ENCODE measurements at regions not wholly inside any gene's neighbourhood (a gene's known extent, or its start where the extent isn't known, plus 50 kb on each side); places are given as distances from the start of the nearest gene placed in this dataset.

DNA sequence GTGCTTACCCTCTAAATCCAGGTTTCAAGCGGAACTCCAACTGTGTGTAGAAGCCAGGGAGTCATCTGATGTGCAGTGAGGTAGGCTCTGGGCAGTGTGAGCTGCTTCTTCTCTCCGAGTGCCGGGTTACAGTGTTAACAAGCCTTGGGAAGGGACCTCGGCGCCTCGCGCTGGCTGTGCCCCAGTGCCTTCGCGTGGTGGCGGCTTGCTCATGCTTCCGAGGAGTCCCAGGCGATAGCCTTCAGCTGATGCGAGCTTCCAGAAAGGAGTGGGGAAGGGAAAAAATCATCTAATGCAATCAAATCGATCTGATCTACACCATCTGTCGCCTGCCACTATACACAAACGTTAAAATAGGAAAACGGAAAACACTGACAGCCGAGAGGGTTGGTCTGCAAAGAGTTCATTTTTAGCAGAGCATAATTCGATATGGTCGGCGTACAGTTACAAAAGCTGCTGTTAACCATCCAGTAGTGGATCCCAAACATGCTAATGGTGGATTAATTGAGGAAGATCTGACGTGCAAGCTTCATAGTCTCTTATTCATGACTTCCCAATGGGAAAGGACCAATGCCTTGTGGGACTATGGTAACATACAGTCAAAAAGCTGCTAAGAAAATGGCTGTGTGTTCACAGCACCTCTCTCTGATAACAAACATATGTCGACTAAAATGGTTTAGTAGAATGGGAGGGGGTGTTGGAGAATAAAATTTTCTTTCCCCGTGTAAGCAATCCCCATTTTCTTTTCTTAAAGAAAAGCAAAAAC lies 128.7 kb upstream of the DPYD start:
- Mint-ChIP-seq H3K27ac (no peak overlapping the region), H3K27me3 (peaks cover 72% of the 10 kb centered on the region), H3K9me3 (no peaks in the 10 kb centered on the region), H3K36me3 (peaks cover 2% of the 10 kb centered on the region), H3K4me1 (peaks cover 41% of the 10 kb centered on the region), H3K4me3 (no peak overlapping the region)
- CTCF ChIA-PET = interaction anchor here (0.5 kb wide), 1 partner anchor 978 kb away, joined by 3 read pairs; no protein-coding TSS in a partner anchor
- DNase-seq = no peak

DNA sequence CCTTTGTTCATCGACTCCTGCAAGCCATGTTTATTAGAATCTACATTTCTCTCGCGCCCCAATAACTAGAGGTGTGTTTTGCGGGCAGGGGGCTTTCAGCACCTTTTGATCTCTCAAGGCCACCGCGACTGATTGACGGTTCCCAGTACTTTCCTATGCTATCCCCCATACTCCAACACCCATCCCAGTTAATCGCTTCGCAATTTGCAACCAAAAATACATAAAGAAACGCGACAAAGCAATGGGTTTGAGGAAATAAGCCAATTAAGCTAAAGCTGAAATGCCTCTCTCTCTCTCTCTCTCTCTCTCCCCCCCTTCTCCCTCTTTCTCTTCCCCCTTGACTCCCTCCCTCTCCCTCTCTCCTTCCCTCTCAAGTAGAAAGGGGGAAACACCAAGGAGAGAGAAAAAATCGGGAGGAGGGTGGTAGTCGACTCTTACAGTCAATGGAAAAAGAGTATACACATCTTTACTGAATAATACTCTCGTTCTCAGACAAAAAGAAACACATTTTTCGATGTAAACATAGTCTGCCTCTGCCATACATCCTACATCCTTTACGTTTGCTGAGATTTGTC lies 128.0 kb upstream of the DPYD start:
- Mint-ChIP-seq H3K4me3 (no peak overlapping the region), H3K36me3 (peaks cover 2% of the 10 kb centered on the region), H3K4me1 (peaks cover 45% of the 10 kb centered on the region), H3K27ac (no peak overlapping the region), H3K27me3 (peaks cover 72% of the 10 kb centered on the region), H3K9me3 (no peaks in the 10 kb centered on the region)
- CTCF ChIA-PET = interaction anchor here (1.9 kb wide), 1 partner anchor 129 kb away, joined by 9 read pairs; the partner anchor contains the start of gene DPYD
- no peak for DNase-seq

DNA sequence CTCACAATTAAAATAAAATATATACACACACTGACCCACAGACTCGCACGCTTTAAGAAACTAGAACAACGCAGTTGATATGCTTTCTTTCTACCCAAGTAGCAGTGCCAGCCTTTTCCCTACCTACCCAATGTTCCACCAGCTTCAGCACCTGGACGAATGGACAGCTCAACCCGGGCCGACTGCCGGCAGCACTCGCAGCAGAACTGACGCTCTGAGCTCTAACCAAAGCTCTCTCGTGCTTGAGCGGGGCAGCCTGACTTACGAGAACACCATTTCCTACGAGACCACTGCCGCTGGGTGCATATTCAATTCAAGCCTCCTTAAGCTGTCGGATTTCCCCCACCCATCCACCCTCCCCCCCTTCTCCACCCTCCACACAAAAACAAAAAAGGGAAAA lies 127.4 kb upstream of the DPYD start:
- Mint-ChIP-seq H3K27me3 (peaks cover 71% of the 10 kb centered on the region), H3K27ac (no peak overlapping the region)

GRCh38 chr1:98047171-98047570 lies 126.3 kb upstream of the DPYD start:
- H3K27ac Mint-ChIP-seq = no peak overlapping the region
- no peaks in the 10 kb centered on the region for H3K9me3 Mint-ChIP-seq
- peaks cover 73% of the 10 kb centered on the region for H3K27me3 Mint-ChIP-seq
- DNase-seq = no peak
- H3K4me1 Mint-ChIP-seq = peaks cover 36% of the 10 kb centered on the region
- CTCF ChIA-PET = interaction anchor here (0.7 to 1.9 kb wide), 3 partner anchors 81 to 377 kb away, joined by 3 to 9 read pairs (median 3); partner anchors contain the start of gene DPYD
- H3K36me3 Mint-ChIP-seq = no peaks in the 10 kb centered on the region
- no peak overlapping the region for H3K4me3 Mint-ChIP-seq

More for the DNA sequence above, 127.4 kb upstream of the DPYD start:
- Mint-ChIP-seq H3K9me3 (no peaks in the 10 kb centered on the region), H3K4me1 (peaks cover 41% of the 10 kb centered on the region), H3K4me3 (no peak overlapping the region), H3K36me3 (peaks cover 2% of the 10 kb centered on the region)
- CTCF ChIA-PET = interaction anchor here (1.9 kb wide), 1 partner anchor 129 kb away, joined by 9 read pairs; the partner anchor contains the start of gene DPYD
- DNase-seq = peak; percentile 86

GRCh38 chr1:98045767-98046641 lies 125.2 kb upstream of the DPYD start:
- H3K27me3 Mint-ChIP-seq = peaks cover 75% of the 10 kb centered on the region
- H3K9me3 Mint-ChIP-seq = no peaks in the 10 kb centered on the region
- H3K36me3 Mint-ChIP-seq = no peaks in the 10 kb centered on the region
- peak overlapping the region; percentile 77 for H3K4me3 Mint-ChIP-seq
- DNase-seq = peak; percentile 34
- CTCF ChIA-PET = interaction anchor here (0.5 to 1.4 kb wide), 2 partner anchors 230 to 376 kb away, joined by 3 read pairs; no protein-coding TSS in a partner anchor
- no peak overlapping the region for H3K27ac Mint-ChIP-seq
- H3K4me1 Mint-ChIP-seq = peaks cover 36% of the 10 kb centered on the region

DNA sequence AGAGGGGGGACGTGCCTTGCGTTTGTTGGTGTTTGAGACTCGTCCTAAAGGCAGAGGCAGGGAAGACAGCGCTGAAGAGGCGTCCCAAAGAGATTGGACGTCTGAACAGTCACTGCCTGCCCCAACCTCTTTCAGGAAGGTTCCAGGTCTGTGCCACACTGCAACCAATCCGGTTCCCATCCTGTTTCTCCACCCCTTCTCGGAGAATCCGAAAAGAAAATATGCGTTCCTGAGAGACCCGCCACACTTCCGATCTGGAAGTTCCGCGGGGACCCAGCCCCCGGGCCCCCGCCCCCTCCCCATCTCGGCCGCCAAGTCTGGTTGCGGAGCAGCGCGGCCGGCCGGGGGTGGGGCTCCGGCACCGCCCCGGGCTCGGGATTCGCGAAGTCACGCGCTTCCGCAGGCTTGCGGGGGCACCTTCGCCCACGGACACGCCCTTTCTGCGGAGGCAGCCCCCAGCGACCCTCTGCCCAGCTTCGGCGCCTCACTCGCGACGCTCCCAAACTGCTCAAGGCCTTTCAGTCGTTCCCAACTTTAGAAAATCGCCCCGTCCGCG lies 124.5 kb upstream of the DPYD start:
- peak overlapping the region; percentile 77 for H3K4me3 Mint-ChIP-seq

DNA sequence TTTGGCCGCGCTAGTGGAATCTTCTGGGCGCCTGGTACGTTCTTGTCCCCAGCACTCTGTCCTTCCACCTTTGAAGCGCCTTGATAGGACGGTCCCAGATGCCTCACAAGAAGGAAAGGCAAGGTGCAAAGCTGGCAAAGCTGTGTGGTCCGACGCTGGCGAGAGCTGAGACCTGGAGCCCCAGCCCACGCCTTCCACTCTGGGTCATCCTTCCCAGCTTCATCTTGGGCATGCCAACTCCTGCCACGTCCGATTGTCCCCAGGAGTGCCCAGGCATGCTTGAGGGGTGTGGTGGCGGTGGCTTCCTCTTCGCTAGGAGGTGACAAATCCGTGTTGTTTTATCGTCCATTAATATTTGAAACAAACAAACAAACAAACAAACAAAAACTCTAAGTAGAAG lies 123.9 kb upstream of the DPYD start:
- no peak for DNase-seq
- H3K36me3 Mint-ChIP-seq = no peaks in the 10 kb centered on the region
- peak overlapping the region; percentile 61 for H3K4me3 Mint-ChIP-seq
- no peaks in the 10 kb centered on the region for H3K9me3 Mint-ChIP-seq
- peaks cover 74% of the 10 kb centered on the region for H3K27me3 Mint-ChIP-seq
- peaks cover 36% of the 10 kb centered on the region for H3K4me1 Mint-ChIP-seq
- CTCF ChIA-PET = interaction anchor here (1.2 kb wide), 1 partner anchor 9 kb away, joined by 3 read pairs; no protein-coding TSS in a partner anchor
- H3K27ac Mint-ChIP-seq = no peak overlapping the region

More for the DNA sequence above, 124.5 kb upstream of the DPYD start:
- Mint-ChIP-seq H3K27me3 (peaks cover 76% of the 10 kb centered on the region), H3K9me3 (no peaks in the 10 kb centered on the region), H3K27ac (no peak overlapping the region), H3K4me1 (peaks cover 36% of the 10 kb centered on the region), H3K36me3 (no peaks in the 10 kb centered on the region)
- CTCF ChIA-PET = no interaction called here
- peak; percentile 31 for DNase-seq

- Mint-ChIP-seq H3K36me3 (no peaks in the 10 kb centered on the region), H3K27ac (no peak overlapping the region), H3K4me1 (peaks cover 32% of the 10 kb centered on the region), H3K9me3 (no peaks in the 10 kb centered on the region), H3K4me3 (peak overlapping the region; percentile 61), H3K27me3 (peaks cover 68% of the 10 kb centered on the region)
- DNase-seq = no peak
- CTCF ChIA-PET = interaction anchor here (0.9 to 1.2 kb wide), 2 partner anchors 9 to 121 kb away, joined by 3 to 4 read pairs; no protein-coding TSS in a partner anchor
Measured at GRCh38 chr1:98044071-98044697, 123.3 kb upstream of the DPYD start.

DNA sequence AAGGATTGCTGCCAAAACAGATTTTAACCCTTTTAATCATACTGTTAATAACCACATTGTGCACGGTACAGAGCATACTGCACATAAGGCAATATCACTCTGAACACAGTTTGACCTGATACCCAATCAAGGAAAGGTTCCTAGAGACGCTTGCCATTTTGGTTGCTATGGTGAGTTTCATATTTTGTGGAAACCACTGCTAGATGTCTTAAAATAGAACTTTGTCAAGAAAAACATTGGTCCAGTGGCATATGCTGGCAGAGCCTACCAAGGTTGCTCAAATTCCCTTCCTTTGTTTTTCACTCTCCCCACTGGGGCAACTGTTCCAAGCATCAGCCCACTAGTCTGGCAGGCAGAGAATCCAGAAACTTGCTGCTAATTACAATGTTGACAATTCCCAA lies 114.8 kb upstream of the DPYD start:
- Mint-ChIP-seq H3K36me3 (no peaks in the 10 kb centered on the region), H3K4me3 (no peak overlapping the region), H3K9me3 (no peaks in the 10 kb centered on the region), H3K4me1 (no peaks in the 10 kb centered on the region), H3K27ac (no peak overlapping the region), H3K27me3 (peaks cover 15% of the 10 kb centered on the region)
- no peak for DNase-seq
- CTCF ChIA-PET = no interaction called here

DNA sequence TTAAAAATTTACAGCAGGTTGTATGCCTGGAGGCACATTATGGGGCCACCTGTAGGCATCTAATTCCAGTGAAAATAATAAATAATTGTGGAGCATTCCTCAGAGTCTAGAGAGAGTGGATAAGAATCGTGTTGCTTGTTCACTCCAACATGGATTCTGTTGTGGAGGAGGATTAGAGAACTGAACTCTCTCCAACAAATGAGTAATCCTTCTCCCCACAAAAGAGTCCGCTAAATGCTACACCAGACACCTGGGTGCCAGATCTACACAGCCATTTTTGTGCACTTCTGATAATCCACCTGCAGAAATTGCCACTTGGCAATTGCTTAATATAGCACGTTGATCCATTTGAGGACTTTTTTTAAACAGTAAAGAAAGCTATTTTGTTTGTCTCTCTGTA lies 113.7 kb upstream of the DPYD start:
- peaks cover 12% of the 10 kb centered on the region for H3K27me3 Mint-ChIP-seq
- no peak overlapping the region for H3K4me3 Mint-ChIP-seq
- H3K9me3 Mint-ChIP-seq = no peaks in the 10 kb centered on the region
- no peaks in the 10 kb centered on the region for H3K4me1 Mint-ChIP-seq
- no peaks in the 10 kb centered on the region for H3K36me3 Mint-ChIP-seq
- no peak overlapping the region for H3K27ac Mint-ChIP-seq
- DNase-seq = no peak
- CTCF ChIA-PET = no interaction called here

DNA sequence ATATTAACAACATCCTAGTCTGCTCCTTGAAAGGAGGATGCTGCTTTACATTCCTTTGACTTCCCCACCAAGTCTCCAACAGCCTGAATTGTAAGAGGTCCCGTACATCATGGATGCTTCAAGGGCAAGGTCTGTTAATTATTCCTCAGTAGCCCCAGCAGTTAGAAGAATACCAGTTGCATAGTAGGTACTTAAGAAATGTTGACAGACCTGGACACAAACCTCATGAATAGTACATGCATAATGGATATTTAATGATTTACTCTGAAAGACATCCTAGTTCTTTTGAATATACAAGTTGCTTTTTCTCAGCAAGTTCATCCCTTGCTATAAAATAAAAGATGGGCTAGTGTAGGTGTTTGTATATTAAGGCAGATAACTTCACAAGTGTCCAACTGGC lies 112.1 kb upstream of the DPYD start:
- H3K36me3 Mint-ChIP-seq = no peaks in the 10 kb centered on the region
- H3K27me3 Mint-ChIP-seq = peaks cover 12% of the 10 kb centered on the region
- no peak overlapping the region for H3K4me3 Mint-ChIP-seq
- H3K27ac Mint-ChIP-seq = no peak overlapping the region
- CTCF ChIA-PET = no interaction called here
- no peaks in the 10 kb centered on the region for H3K4me1 Mint-ChIP-seq
- no peak for DNase-seq
- H3K9me3 Mint-ChIP-seq = no peaks in the 10 kb centered on the region

- no peak for DNase-seq
- Mint-ChIP-seq H3K27me3 (peaks cover 12% of the 10 kb centered on the region), H3K27ac (no peak overlapping the region), H3K9me3 (no peaks in the 10 kb centered on the region), H3K36me3 (no peaks in the 10 kb centered on the region), H3K4me3 (no peak overlapping the region), H3K4me1 (no peaks in the 10 kb centered on the region)
- CTCF ChIA-PET = no interaction called here
Measured at GRCh38 chr1:98030976-98031375, 110.1 kb upstream of the DPYD start.

DNA sequence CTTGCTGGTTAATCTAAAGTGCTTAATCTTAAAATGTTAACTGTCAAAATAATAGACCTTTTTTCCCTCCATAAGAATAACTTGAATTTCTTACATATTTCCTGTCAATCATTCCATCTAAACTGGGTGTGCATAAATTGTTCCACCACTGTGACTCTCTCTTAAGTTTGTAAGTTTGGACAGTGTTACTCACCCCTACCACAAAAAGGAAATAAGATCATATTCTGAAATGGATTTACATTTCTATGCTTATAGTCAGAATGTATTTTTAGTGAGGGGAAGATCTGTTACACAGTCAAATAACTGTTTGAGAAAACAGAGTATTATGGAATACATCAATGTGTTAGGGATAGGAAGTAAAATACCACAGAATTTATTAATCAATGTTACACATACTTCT lies 109.6 kb upstream of the DPYD start:
- Mint-ChIP-seq H3K4me3 (no peak overlapping the region), H3K9me3 (no peaks in the 10 kb centered on the region), H3K4me1 (no peaks in the 10 kb centered on the region), H3K27ac (no peak overlapping the region), H3K36me3 (no peaks in the 10 kb centered on the region), H3K27me3 (peaks cover 7% of the 10 kb centered on the region)
- CTCF ChIA-PET = no interaction called here
- DNase-seq = no peak
